ENCODE measurements at regions not wholly inside any gene's neighbourhood (a gene's known extent, or its start where the extent isn't known, plus 50 kb on each side); places are given as distances from the start of the nearest gene placed in this dataset.

GRCh38 chr16:52597772-52598483, 51.0 kb upstream of the TOX3 start:
- TF ChIP-seq CTCF (IDR thresholded peaks at IDR 0.05) = no peak
- no peak for TF ChIP-seq ZFX (IDR thresholded peaks at IDR 0.05; ENCODE audit: borderline replicate concordance)
- peak overlapping the region; percentile 94 for H3K27ac ChIP-seq

GRCh38 chr16:52597073-52597771, 50.3 kb upstream of the TOX3 start:
- H3K27ac ChIP-seq = peak overlapping the region; percentile 94
- TF ChIP-seq CTCF (IDR thresholded peaks at IDR 0.05) (no peak), ZFX (IDR thresholded peaks at IDR 0.05; ENCODE audit: borderline replicate concordance) (no peak)
